ENCODE measurements at regions not wholly inside any gene's neighbourhood (a gene's known extent, or its start where the extent isn't known, plus 50 kb on each side); places are given as distances from the start of the nearest gene placed in this dataset.

DNA sequence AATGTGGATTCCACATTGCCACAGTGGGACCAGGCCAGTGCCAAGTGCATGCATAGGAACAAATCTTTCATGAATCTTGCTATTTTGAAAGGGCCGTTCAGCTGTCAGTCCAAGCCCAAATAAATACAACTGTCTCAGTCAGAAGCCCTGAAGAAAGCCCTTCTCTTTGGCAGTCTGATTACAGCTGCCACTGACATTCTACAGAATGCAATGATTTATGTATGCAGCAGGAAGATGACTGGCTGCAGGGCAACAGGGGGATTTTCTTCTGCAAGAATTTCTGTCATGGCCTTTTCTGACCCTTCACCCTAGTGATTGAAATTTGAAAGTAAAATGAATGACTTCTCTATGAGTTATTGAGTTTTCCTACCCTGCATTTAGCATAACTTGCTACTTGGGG lies 86.7 kb upstream of the FER start:
- TF ChIP-seq CTCF (IDR thresholded peaks at IDR 0.05) = no peak
- H3K4me1 ChIP-seq = no peaks in the 10 kb centered on the region
- 19 to 37% (median 30%) methylated on average over 1 of the region's 1 CpG for WGBS, 3 donors
- H3K36me3 ChIP-seq (ENCODE audit: insufficient read depth in 1 of 2, low read depth in 1 of 2) = no peaks in the 10 kb centered on the region
- no peak overlapping the region for H3K4me3 ChIP-seq
- H3K27ac ChIP-seq = no peak overlapping the region
- no peak for ATAC-seq
- no peak for DNase-seq
- H3K27me3 ChIP-seq (ENCODE audit: insufficient read depth in 3 of 3, low read length in 2 of 3) = no peaks in the 10 kb centered on the region
- intact Hi-C loops (cut with DNase I) = no loop called here
- no peaks in the 10 kb centered on the region for H3K9me3 ChIP-seq

- 68 to 75% (median 69%) methylated on average over 6 of the region's 6 CpGs for WGBS, 3 donors
- no peaks in the 10 kb centered on the region for H3K27me3 ChIP-seq (ENCODE audit: insufficient read depth in 3 of 3, low read length in 2 of 3)
- H3K4me1 ChIP-seq = no peaks in the 10 kb centered on the region
- no peak for DNase-seq
- intact Hi-C loops (cut with DNase I) = no loop called here
- no peak overlapping the region for H3K27ac ChIP-seq
- no peaks in the 10 kb centered on the region for H3K9me3 ChIP-seq
- no peak for TF ChIP-seq CTCF (IDR thresholded peaks at IDR 0.05)
- H3K36me3 ChIP-seq (ENCODE audit: insufficient read depth in 1 of 2, low read depth in 1 of 2) = no peaks in the 10 kb centered on the region
- no peak for ATAC-seq
- H3K4me3 ChIP-seq = no peak overlapping the region
These were observed 87.4 kb upstream of the FER start for GRCh38 chr5:108660291-108660690.

GRCh38 chr5:108659531-108659930 lies 88.2 kb upstream of the FER start:
- no peak for ATAC-seq
- no peaks in the 10 kb centered on the region for H3K27me3 ChIP-seq (ENCODE audit: insufficient read depth in 3 of 3, low read length in 2 of 3)
- no peaks in the 10 kb centered on the region for H3K36me3 ChIP-seq (ENCODE audit: insufficient read depth in 1 of 2, low read depth in 1 of 2)
- WGBS, 3 donors = 73 to 89% (median 76%) methylated on average over 3 of the region's 3 CpGs
- no peaks in the 10 kb centered on the region for H3K4me1 ChIP-seq
- no peak for DNase-seq
- H3K27ac ChIP-seq = no peak overlapping the region
- no peak overlapping the region for H3K4me3 ChIP-seq
- no peak for TF ChIP-seq CTCF (IDR thresholded peaks at IDR 0.05)
- intact Hi-C loops (cut with DNase I) = no loop called here
- no peaks in the 10 kb centered on the region for H3K9me3 ChIP-seq

DNA sequence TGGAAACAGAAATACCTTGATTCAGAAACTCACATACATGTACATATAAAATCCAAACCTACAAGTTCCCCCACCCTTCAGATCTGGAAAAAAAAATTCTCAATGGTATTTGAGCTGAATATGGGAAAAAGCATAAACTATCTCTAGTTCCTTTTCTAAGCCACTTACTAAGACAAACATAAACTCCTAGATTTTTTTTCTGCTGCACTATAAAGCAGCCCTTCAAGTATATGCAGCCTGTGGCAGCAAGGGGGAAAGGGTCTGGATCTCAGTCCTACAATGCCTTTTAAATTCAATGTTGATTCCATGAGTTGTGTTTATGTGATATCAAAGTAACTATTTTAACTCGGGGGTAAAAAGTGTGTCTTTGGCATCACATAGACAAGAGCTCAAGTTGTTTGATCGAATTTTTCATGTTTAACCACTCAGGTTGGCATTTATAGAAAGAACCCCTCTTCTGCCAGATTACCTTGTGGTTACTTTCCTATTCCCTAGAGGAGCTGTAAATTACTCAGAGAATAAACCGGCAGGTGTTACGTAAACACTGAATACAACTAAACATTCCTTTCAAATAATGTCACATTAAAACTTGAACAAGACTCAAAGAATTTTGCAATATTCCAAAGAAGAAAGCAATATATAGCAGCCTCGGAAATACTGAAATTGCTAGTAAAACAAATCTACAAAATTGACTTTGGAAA lies 91.8 kb upstream of the FER start:
- ATAC-seq = no peak
- H3K9me3 ChIP-seq = no peaks in the 10 kb centered on the region
- WGBS, 3 donors = 48 to 66% (median 50%) methylated on average over 5 of the region's 5 CpGs

More for the DNA sequence above, 91.8 kb upstream of the FER start:
- TF ChIP-seq CTCF (IDR thresholded peaks at IDR 0.05) = no peak
- Histone ChIP-seq H3K27ac (no peak overlapping the region), H3K36me3 (ENCODE audit: insufficient read depth in 1 of 2, low read depth in 1 of 2) (no peaks in the 10 kb centered on the region), H3K4me1 (no peaks in the 10 kb centered on the region), H3K4me3 (no peak overlapping the region), H3K27me3 (ENCODE audit: insufficient read depth in 3 of 3, low read length in 2 of 3) (no peaks in the 10 kb centered on the region)
- intact Hi-C loops (cut with DNase I) = no loop called here
- no peak for DNase-seq

Data from psoas muscle (tissue), 7 donors.